ENCODE measurements at regions not wholly inside any gene's neighbourhood (a gene's known extent, or its start where the extent isn't known, plus 50 kb on each side); places are given as distances from the start of the nearest gene placed in this dataset.
A peak's percentile ranks its signal among the peaks of the same experiment; 100 is the strongest.

DNA sequence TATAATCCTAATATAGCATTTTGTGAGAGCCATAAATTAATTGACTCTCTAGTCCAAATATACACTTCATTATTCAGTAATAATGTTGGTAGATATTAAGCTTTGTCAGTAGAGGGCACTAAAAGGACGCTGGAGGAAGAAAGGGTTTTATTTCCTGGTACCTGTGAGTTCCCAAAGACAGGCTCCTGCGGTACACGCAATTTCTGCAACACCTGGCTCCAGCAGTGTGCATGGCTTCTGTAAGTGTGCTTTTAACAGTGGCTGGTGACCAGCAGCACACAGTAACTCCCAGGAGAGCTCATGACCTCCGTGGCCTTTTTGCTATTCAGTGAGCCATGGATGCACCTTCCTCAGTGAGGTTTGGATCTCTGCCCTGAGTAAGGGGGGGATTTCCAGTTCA, 338.3 kb upstream of the ZNF385D start:
- in situ Hi-C loops (cut with MboI; ENCODE audit: low sequenced_read_pairs, unreplicated experiment), result no loop called here

DNA sequence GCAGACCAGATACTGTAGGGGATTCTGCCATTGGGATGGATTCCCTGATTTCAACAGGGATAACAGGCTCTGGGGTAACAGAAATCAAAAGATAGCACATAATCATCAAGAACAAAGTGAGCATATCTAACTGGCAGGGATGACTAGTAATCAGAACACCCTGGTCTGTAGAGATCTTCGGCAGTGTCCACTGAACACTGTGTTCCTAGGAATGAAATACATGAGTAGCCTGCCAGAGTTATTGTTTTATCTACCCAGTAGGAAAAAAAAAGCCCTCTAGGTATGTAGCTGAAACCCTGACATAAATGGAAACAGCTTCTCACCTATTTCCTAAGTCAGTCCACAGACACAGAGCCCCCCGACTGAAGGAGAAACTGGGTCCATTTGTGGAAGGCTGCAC, 340.3 kb upstream of the ZNF385D start:
- in situ Hi-C loops (cut with MboI; ENCODE audit: low sequenced_read_pairs, unreplicated experiment), result no loop called here
- TF ChIP-seq, protein P1, sequence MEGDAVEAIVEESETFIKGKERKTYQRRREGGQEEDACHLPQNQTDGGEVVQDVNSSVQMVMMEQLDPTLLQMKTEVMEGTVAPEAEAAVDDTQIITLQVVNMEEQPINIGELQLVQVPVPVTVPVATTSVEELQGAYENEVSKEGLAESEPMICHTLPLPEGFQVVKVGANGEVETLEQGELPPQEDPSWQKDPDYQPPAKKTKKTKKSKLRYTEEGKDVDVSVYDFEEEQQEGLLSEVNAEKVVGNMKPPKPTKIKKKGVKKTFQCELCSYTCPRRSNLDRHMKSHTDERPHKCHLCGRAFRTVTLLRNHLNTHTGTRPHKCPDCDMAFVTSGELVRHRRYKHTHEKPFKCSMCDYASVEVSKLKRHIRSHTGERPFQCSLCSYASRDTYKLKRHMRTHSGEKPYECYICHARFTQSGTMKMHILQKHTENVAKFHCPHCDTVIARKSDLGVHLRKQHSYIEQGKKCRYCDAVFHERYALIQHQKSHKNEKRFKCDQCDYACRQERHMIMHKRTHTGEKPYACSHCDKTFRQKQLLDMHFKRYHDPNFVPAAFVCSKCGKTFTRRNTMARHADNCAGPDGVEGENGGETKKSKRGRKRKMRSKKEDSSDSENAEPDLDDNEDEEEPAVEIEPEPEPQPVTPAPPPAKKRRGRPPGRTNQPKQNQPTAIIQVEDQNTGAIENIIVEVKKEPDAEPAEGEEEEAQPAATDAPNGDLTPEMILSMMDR (IDR thresholded peaks at IDR 0.05; ENCODE audit: borderline replicate concordance, control extremely low read depth, extremely low read depth, insufficient read depth, missing control alignments), result no peak
- DNase-seq (ENCODE audit: low spot score), result no peak

More for the DNA sequence above, 338.3 kb upstream of the ZNF385D start:
- TF ChIP-seq, protein P1 (IDR thresholded peaks at IDR 0.05; ENCODE audit: borderline replicate concordance, control extremely low read depth, extremely low read depth, insufficient read depth, missing control alignments), result peak; percentile 40
- DNase-seq (ENCODE audit: low spot score), result peak; percentile 2

DNA sequence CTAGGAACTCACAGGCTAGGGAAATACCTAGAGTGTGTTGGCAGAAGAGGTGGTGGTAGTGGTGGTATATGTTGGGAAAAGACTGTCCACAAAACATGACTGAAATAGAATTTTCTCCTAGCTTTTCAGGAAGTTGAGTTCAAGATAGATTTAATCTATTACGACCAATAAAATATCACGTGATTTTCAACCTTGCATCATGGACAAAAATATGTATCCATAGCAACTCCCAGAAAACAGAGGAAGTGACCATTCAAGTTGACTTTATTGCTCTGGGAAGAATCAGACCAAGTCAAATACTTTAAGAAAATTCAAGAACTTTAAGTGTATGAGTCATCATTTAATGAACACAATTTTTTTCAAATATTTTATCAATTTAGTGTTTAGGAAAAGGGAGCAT, 347.0 kb upstream of the ZNF385D start:
- TF ChIP-seq, protein P1 (IDR thresholded peaks at IDR 0.05; ENCODE audit: borderline replicate concordance, control extremely low read depth, extremely low read depth, insufficient read depth, missing control alignments), result no peak
- DNase-seq (ENCODE audit: low spot score), result no peak
- in situ Hi-C loops (cut with MboI; ENCODE audit: low sequenced_read_pairs, unreplicated experiment), result no loop called here

DNA sequence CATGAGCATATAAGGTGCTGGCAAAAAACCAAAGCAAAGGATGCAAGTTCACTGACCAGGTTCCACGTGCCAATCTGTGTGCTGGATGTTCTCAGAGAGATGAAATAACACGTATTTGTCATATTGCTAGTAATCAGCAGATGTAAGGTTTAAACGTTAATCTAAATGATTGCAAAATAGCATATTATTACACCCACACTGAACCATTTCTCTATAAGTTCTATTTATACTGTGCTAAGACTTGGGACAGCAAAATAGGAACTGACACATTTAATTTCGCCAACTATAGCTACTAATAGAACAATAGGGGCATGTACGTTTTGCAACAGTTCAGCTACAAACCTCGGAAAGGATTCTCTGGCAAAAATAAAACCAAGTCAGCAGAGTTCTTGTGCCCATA, 350.3 kb upstream of the ZNF385D start:
- TF ChIP-seq, protein P1 (IDR thresholded peaks at IDR 0.05; ENCODE audit: borderline replicate concordance, control extremely low read depth, extremely low read depth, insufficient read depth, missing control alignments), result no peak
- in situ Hi-C loops (cut with MboI; ENCODE audit: low sequenced_read_pairs, unreplicated experiment), result no loop called here
- no peak for DNase-seq (ENCODE audit: low spot score)

DNA sequence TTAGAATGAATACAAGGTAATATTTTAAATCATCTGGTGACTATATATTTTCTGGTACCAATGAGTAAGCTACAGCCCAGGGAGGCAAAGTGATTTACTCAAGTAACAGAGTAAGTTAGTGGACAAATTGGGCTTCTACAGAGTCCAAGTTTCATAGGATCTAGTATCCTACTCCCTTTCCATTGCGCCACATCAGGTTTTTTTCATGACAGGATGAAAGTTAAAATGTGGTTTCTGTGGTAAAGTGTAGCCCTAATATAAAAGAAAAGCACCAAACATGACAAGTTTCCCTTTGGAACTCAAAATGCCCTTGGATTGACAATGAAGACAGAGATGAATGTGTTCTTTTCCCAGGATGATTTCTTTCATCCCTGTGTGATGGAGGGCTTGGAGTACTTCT, 350.8 kb upstream of the ZNF385D start:
- DNase-seq (ENCODE audit: low spot score), result no peak
- TF ChIP-seq, protein P1 (IDR thresholded peaks at IDR 0.05; ENCODE audit: borderline replicate concordance, control extremely low read depth, extremely low read depth, insufficient read depth, missing control alignments), result no peak
- in situ Hi-C loops (cut with MboI; ENCODE audit: low sequenced_read_pairs, unreplicated experiment), result no loop called here

GRCh38 chr3:22103423-22103822, 352.4 kb upstream of the ZNF385D start:
- TF ChIP-seq, protein P1 (IDR thresholded peaks at IDR 0.05; ENCODE audit: borderline replicate concordance, control extremely low read depth, extremely low read depth, insufficient read depth, missing control alignments), result no peak
- DNase-seq (ENCODE audit: low spot score), result no peak
- in situ Hi-C loops (cut with MboI; ENCODE audit: low sequenced_read_pairs, unreplicated experiment), result no loop called here

Measured in GM13976 (cell line).